OCI-LY7 (cell line): ENCODE measurements at regions not wholly inside any gene's neighbourhood (a gene's known extent, or its start where the extent isn't known, plus 50 kb on each side); places are given as distances from the start of the nearest gene placed in this dataset.

ENCODE experiments used
- EZH2phosphoT487 ChIP-seq: fragments of 200-600 bp; sonication (generic); IDR thresholded peaks from 2 replicates; pipeline ENCODE4 v1.6.1; 2018; ENCODE audit warnings: low read depth, borderline replicate concordance, mild to moderate bottlenecking, mixed run types, antibody characterized with exemption, low read length, moderate library complexity, mixed read lengths
- TF ChIP-seq, protein P1 (sequence below): fragments of 200-600 bp; sonication (generic); conservative IDR thresholded peaks from 2 replicates; pipeline ENCODE4 v1.5.1; 2014; ENCODE audit warnings: mild to moderate bottlenecking, antibody characterized with exemption, low read length, moderate library complexity, mixed read lengths

DNA sequence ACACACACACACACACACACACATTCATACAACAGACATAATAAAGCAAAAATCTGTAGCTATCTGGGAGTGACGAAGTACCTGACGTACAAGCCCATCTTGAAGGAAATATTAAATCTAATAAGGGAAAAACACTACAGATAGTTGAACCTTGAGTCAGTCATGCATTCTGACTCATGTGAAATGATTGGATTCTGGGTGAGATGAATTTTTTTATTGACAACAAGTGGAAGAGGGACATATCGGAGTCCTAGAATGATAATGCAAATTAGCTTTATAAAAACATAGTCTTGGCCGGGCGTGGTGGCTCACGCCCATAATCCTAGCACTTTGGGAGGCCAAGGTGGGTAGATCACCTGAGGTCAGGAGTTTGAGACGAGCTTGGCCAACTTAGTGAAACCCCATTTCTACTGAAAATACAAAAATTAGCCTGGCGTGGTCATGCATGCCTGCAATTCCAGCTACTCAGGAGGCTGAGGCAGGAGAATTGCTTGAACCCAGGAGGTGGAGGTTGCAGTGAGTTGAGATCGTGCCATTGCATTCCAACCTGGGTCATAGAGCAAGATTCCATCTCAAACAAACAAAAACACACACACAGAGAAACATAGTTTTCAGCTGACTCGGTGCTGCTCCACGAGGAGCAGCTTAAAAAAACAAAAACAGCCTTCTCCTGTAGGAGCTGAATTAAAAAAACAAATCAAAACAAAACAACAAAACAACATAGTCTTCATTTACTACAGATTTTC is 154.4 kb upstream of the MKLN1 start:
- TF ChIP-seq, protein P1, sequence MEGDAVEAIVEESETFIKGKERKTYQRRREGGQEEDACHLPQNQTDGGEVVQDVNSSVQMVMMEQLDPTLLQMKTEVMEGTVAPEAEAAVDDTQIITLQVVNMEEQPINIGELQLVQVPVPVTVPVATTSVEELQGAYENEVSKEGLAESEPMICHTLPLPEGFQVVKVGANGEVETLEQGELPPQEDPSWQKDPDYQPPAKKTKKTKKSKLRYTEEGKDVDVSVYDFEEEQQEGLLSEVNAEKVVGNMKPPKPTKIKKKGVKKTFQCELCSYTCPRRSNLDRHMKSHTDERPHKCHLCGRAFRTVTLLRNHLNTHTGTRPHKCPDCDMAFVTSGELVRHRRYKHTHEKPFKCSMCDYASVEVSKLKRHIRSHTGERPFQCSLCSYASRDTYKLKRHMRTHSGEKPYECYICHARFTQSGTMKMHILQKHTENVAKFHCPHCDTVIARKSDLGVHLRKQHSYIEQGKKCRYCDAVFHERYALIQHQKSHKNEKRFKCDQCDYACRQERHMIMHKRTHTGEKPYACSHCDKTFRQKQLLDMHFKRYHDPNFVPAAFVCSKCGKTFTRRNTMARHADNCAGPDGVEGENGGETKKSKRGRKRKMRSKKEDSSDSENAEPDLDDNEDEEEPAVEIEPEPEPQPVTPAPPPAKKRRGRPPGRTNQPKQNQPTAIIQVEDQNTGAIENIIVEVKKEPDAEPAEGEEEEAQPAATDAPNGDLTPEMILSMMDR, result no peak
- no peak for TF ChIP-seq EZH2phosphoT487
